WTC11 (cell line): ENCODE measurements at regions not wholly inside any gene's neighbourhood (a gene's known extent, or its start where the extent isn't known, plus 50 kb on each side); places are given as distances from the start of the nearest gene placed in this dataset.

Experiments
- ATAC-seq: fragments of 200-7000 bp; cut with Tn5 transposase; 2 replicates; pipeline ENCODE4 v1.10.0; 2021; ENCODE audit warnings: mild to moderate bottlenecking, moderate library complexity
- CTCF ChIA-PET: fragments of 300-600 bp; sonication (Branson Sonifier 250); formaldehyde crosslinking; loops from one replicate; lab custom pipeline; 2021; ENCODE audit warnings: antibody characterized with exemption; lab: Charles Lee
- POLR2A ChIA-PET: fragments of 350-600 bp; sonication (Branson Sonifier 250); formaldehyde crosslinking; loops from one replicate; lab custom pipeline; 2021; ENCODE audit warnings: antibody characterized with exemption; lab: Charles Lee
- DNase-seq: peaks from one replicate; pipeline ENCODE4 v3.0.0; 2021; ENCODE audit warnings: low spot score
- H3K27ac Mint-ChIP-seq: 2 replicates; pipeline ENCODE4 v1.8.0; 2021; ENCODE audit warnings: mixed read lengths
- H3K27me3 Mint-ChIP-seq: 2 replicates; pipeline ENCODE4 v1.8.0; 2021; ENCODE audit warnings: low read depth, mild to moderate bottlenecking, moderate library complexity, mixed read lengths
- H3K36me3 Mint-ChIP-seq: 2 replicates; pipeline ENCODE4 v1.8.0; 2021; ENCODE audit warnings: mixed read lengths
- H3K4me1 Mint-ChIP-seq: 2 replicates; pipeline ENCODE4 v1.8.0; 2022; ENCODE audit warnings: mixed read lengths
- H3K4me3 Mint-ChIP-seq: 2 replicates; pipeline ENCODE4 v1.8.0; 2021; ENCODE audit warnings: mild to moderate bottlenecking, moderate library complexity, mixed read lengths
- H3K9me3 Mint-ChIP-seq: 2 replicates; pipeline ENCODE4 v1.8.0; 2021; ENCODE audit warnings: mixed read lengths
- ATF3 ChIP-seq: sonication (generic); formaldehyde crosslinking; conservative IDR thresholded peaks from 2 replicates; pipeline ENCODE4 v1.8.1; 2022; ENCODE audit warnings: mild to moderate bottlenecking, missing genetic modification reagents
- CBFB ChIP-seq: sonication (generic); formaldehyde crosslinking; IDR thresholded peaks from 2 replicates; pipeline ENCODE4 v1.8.1; 2022; ENCODE audit warnings: mild to moderate bottlenecking, low read depth, missing genetic modification reagents
- FOXP1 ChIP-seq: sonication (generic); formaldehyde crosslinking; IDR thresholded peaks from 2 replicates; pipeline ENCODE4 v1.8.0; 2022; ENCODE audit warnings: missing genetic modification reagents, mild to moderate bottlenecking, moderate library complexity, borderline replicate concordance
- IRF2 ChIP-seq: sonication (generic); formaldehyde crosslinking; IDR thresholded peaks from 2 replicates; pipeline ENCODE4 v1.8.0; 2022; ENCODE audit warnings: low read depth, missing genetic modification reagents, borderline replicate concordance
- JAZF1 ChIP-seq: fragments of 250-450 bp; sonication (Bioruptor Pico); IDR thresholded peaks from 2 replicates; pipeline ENCODE4 v1.9.0; 2021; ENCODE audit warnings: moderate library complexity, mild to moderate bottlenecking, inconsistent platforms
- MXD4 ChIP-seq: fragments of 250-450 bp; sonication (Bioruptor Pico); IDR thresholded peaks from 2 replicates; pipeline ENCODE4 v1.8.0; 2021; ENCODE audit warnings: mild to moderate bottlenecking, moderate library complexity, borderline replicate concordance
- MYBL2 ChIP-seq: sonication (generic); formaldehyde crosslinking; IDR thresholded peaks from 2 replicates; pipeline ENCODE4 v1.8.1; 2023; ENCODE audit warnings: mild to moderate bottlenecking, moderate library complexity, missing genetic modification reagents
- NFE2L1 ChIP-seq: sonication (generic); formaldehyde crosslinking; IDR thresholded peaks from 2 replicates; pipeline ENCODE4 v1.8.1; 2023; ENCODE audit warnings: missing genetic modification reagents
- NR2C2 ChIP-seq: sonication (generic); formaldehyde crosslinking; IDR thresholded peaks from 2 replicates; pipeline ENCODE4 v1.8.0; 2022; ENCODE audit warnings: mild to moderate bottlenecking, missing genetic modification reagents
- PRRX2 ChIP-seq: fragments of 250-450 bp; sonication (Bioruptor Pico); IDR thresholded peaks from 2 replicates; pipeline ENCODE4 v1.8.0; 2021; ENCODE audit warnings: mild to moderate bottlenecking
- SOX15 ChIP-seq: fragments of 250-450 bp; sonication (Bioruptor Pico); IDR thresholded peaks from 2 replicates; pipeline ENCODE4 v1.9.0; 2021; ENCODE audit warnings: mild to moderate bottlenecking
- STAT6 ChIP-seq: sonication (generic); formaldehyde crosslinking; conservative IDR thresholded peaks from 2 replicates; pipeline ENCODE4 v1.8.1; 2023; ENCODE audit warnings: mild to moderate bottlenecking, low read depth, missing genetic modification reagents, moderate library complexity
- TEAD4 ChIP-seq: sonication (generic); formaldehyde crosslinking; IDR thresholded peaks from 2 replicates; pipeline ENCODE4 v1.8.0; 2022; ENCODE audit warnings: mild to moderate bottlenecking, missing genetic modification reagents
- TP53 ChIP-seq: sonication (generic); formaldehyde crosslinking; IDR thresholded peaks from 2 replicates; pipeline ENCODE4 v1.8.1; 2023; ENCODE audit warnings: mild to moderate bottlenecking, missing genetic modification reagents
- ZNF317 ChIP-seq: sonication (generic); formaldehyde crosslinking; IDR thresholded peaks from 2 replicates; pipeline ENCODE4 v1.8.1; 2023; ENCODE audit warnings: low read depth, mild to moderate bottlenecking, moderate library complexity, missing genetic modification reagents, borderline replicate concordance
- ZNF671 ChIP-seq: fragments of 250-450 bp; sonication (Bioruptor Pico); IDR thresholded peaks from 2 replicates; pipeline ENCODE4 v1.8.0; 2021; ENCODE audit warnings: mild to moderate bottlenecking
- TF ChIP-seq, protein P1 (sequence below): sonication (generic); formaldehyde crosslinking; IDR thresholded peaks from 2 replicates; pipeline ENCODE4 v1.8.0; 2023; ENCODE audit warnings: mild to moderate bottlenecking, missing genetic modification reagents
- TF ChIP-seq, protein P2 (sequence below): fragments of 250-450 bp; sonication (Bioruptor Pico); IDR thresholded peaks from 2 replicates; pipeline ENCODE4 v1.9.0; 2021; ENCODE audit warnings: moderate library complexity, mild to moderate bottlenecking, inconsistent platforms, borderline replicate concordance
- TF ChIP-seq, protein P3 (sequence below): sonication (generic); formaldehyde crosslinking; IDR thresholded peaks from 2 replicates; pipeline ENCODE4 v1.8.0; 2023; ENCODE audit warnings: missing genetic modification reagents
- TF ChIP-seq, protein P4 (sequence below): fragments of 250-450 bp; sonication (Bioruptor Pico); IDR thresholded peaks from 2 replicates; pipeline ENCODE4 v1.9.0; 2021; ENCODE audit warnings: mild to moderate bottlenecking, borderline replicate concordance

DNA sequence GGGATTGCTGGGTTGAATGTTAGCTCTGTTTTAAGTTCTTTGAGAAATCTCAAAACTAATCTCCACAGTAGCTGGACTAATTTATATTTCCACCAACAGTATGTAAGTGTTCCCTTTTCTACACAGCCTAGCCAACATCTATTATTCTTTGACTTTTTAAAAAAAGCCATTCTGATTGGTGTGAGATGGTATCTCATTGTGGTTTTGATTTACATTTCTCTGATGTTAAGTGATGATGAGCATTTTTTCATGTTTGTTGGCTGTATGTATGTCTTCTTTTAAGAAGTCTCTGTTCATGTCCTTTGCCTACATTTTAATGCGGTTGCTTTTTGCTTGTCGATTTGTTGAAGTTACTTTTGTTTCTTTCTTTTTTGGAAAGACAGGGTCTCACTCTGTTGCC is 301.1 kb upstream of the OR4E1 start (continued):
- TF ChIP-seq TP53 (no peak), SOX15 (CRISPR knock-in tag) (no peak), NR2C2 (CRISPR knock-in tag) (no peak)
- TF ChIP-seq, protein P1, sequence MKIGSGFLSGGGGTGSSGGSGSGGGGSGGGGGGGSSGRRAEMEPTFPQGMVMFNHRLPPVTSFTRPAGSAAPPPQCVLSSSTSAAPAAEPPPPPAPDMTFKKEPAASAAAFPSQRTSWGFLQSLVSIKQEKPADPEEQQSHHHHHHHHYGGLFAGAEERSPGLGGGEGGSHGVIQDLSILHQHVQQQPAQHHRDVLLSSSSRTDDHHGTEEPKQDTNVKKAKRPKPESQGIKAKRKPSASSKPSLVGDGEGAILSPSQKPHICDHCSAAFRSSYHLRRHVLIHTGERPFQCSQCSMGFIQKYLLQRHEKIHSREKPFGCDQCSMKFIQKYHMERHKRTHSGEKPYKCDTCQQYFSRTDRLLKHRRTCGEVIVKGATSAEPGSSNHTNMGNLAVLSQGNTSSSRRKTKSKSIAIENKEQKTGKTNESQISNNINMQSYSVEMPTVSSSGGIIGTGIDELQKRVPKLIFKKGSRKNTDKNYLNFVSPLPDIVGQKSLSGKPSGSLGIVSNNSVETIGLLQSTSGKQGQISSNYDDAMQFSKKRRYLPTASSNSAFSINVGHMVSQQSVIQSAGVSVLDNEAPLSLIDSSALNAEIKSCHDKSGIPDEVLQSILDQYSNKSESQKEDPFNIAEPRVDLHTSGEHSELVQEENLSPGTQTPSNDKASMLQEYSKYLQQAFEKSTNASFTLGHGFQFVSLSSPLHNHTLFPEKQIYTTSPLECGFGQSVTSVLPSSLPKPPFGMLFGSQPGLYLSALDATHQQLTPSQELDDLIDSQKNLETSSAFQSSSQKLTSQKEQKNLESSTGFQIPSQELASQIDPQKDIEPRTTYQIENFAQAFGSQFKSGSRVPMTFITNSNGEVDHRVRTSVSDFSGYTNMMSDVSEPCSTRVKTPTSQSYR (CRISPR knock-in tag) = no peak

- Mint-ChIP-seq H3K4me1 (no peaks in the 10 kb centered on the region), H3K36me3 (no peaks in the 10 kb centered on the region), H3K27me3 (peaks cover 22% of the 10 kb centered on the region), H3K9me3 (no peaks in the 10 kb centered on the region), H3K4me3 (no peak overlapping the region), H3K27ac (no peak overlapping the region)
- no peak for ATAC-seq
- CTCF ChIA-PET = interaction anchor here (0.6 to 3.0 kb wide), 2 partner anchors 13 to 23 kb away, joined by 3 to 28 read pairs; no protein-coding TSS in a partner anchor
- no peak for DNase-seq
- TF ChIP-seq TEAD4 (CRISPR knock-in tag) (no peak), ZNF317 (CRISPR knock-in tag) (no peak), ATF3 (CRISPR knock-in tag) (no peak), CBFB (no peak), MYBL2 (no peak), MXD4 (no peak), STAT6 (CRISPR knock-in tag) (no peak), IRF2 (CRISPR knock-in tag) (no peak), ZNF671 (CRISPR knock-in tag) (no peak), NFE2L1 (CRISPR knock-in tag) (no peak), PRRX2 (CRISPR knock-in tag) (no peak), JAZF1 (CRISPR knock-in tag) (no peak), FOXP1 (CRISPR knock-in tag) (no peak)
- TF ChIP-seq, protein P2, sequence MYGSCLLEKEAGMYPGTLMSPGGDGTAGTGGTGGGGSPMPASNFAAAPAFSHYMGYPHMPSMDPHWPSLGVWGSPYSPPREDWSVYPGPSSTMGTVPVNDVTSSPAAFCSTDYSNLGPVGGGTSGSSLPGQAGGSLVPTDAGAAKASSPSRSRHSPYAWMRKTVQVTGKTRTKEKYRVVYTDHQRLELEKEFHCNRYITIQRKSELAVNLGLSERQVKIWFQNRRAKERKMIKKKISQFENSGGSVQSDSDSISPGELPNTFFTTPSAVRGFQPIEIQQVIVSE (CRISPR knock-in tag) = no peak
- TF ChIP-seq, protein P3, sequence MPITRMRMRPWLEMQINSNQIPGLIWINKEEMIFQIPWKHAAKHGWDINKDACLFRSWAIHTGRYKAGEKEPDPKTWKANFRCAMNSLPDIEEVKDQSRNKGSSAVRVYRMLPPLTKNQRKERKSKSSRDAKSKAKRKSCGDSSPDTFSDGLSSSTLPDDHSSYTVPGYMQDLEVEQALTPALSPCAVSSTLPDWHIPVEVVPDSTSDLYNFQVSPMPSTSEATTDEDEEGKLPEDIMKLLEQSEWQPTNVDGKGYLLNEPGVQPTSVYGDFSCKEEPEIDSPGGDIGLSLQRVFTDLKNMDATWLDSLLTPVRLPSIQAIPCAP = no peak
- TF ChIP-seq, protein P4, sequence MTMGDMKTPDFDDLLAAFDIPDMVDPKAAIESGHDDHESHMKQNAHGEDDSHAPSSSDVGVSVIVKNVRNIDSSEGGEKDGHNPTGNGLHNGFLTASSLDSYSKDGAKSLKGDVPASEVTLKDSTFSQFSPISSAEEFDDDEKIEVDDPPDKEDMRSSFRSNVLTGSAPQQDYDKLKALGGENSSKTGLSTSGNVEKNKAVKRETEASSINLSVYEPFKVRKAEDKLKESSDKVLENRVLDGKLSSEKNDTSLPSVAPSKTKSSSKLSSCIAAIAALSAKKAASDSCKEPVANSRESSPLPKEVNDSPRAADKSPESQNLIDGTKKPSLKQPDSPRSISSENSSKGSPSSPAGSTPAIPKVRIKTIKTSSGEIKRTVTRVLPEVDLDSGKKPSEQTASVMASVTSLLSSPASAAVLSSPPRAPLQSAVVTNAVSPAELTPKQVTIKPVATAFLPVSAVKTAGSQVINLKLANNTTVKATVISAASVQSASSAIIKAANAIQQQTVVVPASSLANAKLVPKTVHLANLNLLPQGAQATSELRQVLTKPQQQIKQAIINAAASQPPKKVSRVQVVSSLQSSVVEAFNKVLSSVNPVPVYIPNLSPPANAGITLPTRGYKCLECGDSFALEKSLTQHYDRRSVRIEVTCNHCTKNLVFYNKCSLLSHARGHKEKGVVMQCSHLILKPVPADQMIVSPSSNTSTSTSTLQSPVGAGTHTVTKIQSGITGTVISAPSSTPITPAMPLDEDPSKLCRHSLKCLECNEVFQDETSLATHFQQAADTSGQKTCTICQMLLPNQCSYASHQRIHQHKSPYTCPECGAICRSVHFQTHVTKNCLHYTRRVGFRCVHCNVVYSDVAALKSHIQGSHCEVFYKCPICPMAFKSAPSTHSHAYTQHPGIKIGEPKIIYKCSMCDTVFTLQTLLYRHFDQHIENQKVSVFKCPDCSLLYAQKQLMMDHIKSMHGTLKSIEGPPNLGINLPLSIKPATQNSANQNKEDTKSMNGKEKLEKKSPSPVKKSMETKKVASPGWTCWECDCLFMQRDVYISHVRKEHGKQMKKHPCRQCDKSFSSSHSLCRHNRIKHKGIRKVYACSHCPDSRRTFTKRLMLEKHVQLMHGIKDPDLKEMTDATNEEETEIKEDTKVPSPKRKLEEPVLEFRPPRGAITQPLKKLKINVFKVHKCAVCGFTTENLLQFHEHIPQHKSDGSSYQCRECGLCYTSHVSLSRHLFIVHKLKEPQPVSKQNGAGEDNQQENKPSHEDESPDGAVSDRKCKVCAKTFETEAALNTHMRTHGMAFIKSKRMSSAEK (CRISPR knock-in tag) = no peak
- POLR2A ChIA-PET = no interaction called here
These were observed 291.4 kb upstream of the OR4E1 start for GRCh38 chr14:21965042-21965441.
